Activated B cell treated with CpG ODN at 0.5 μM for 24 hours (primary cell): ENCODE measurements at regions not wholly inside any gene's neighbourhood (a gene's known extent, or its start where the extent isn't known, plus 50 kb on each side); places are given as distances from the start of the nearest gene placed in this dataset.

Experiments used
- ATAC-seq: fragments of 200-7000 bp; cut with Tn5 transposase; one replicate; pipeline ENCODE4 v1.10.0; 2021; ENCODE audit warnings: low read depth, mild to moderate bottlenecking, moderate library complexity
- CTCF ChIA-PET: fragments of 350-600 bp; sonication (Branson Sonifier 250); formaldehyde crosslinking; loops from one replicate; lab custom pipeline; 2021; ENCODE audit warnings: antibody characterized with exemption; lab: Charles Lee
- POLR2A ChIA-PET: fragments of 350-600 bp; sonication (Branson Sonifier 250); formaldehyde crosslinking; loops from one replicate; lab custom pipeline; 2021; ENCODE audit warnings: antibody characterized with exemption; lab: Charles Lee
- DNase-seq: peaks from one replicate; pipeline ENCODE4 v3.0.0; 2022
- H3K27ac Mint-ChIP-seq: one replicate; pipeline ENCODE4 v1.8.0; 2020; ENCODE audit warnings: mixed read lengths
- H3K27me3 Mint-ChIP-seq: one replicate; pipeline ENCODE4 v1.8.0; 2021; ENCODE audit warnings: mixed read lengths
- H3K36me3 Mint-ChIP-seq: one replicate; pipeline ENCODE4 v1.8.0; 2021; ENCODE audit warnings: low read depth, mixed read lengths
- H3K4me1 Mint-ChIP-seq: one replicate; pipeline ENCODE4 v1.8.0; 2021; ENCODE audit warnings: mixed read lengths
- H3K4me3 Mint-ChIP-seq: one replicate; pipeline ENCODE4 v1.8.0; 2020; ENCODE audit warnings: mild to moderate bottlenecking, mixed read lengths
- H3K9me3 Mint-ChIP-seq: one replicate; pipeline ENCODE4 v1.8.0; 2020; ENCODE audit warnings: mixed read lengths
- intact Hi-C: fragments of 100-400 bp; cut with micrococcal nuclease; formaldehyde crosslinking; loops from one replicate; pipeline ENCODE4 v1.15.1; 2024
- TF ChIP-seq, protein P1 (sequence below): fragments of 200-600 bp; IDR thresholded peaks from one replicate; pipeline ENCODE4 v1.8.0; 2022; ENCODE audit warnings: antibody characterized with exemption, mild to moderate bottlenecking

GRCh38 chr10:10917031-10917430 lies 100.6 kb upstream of the CELF2 start:
- DNase-seq: no peak
- ChIA-PET CTCF (no interaction called here), POLR2A (no interaction called here)
- ATAC-seq: no peak
- TF ChIP-seq, protein P1, sequence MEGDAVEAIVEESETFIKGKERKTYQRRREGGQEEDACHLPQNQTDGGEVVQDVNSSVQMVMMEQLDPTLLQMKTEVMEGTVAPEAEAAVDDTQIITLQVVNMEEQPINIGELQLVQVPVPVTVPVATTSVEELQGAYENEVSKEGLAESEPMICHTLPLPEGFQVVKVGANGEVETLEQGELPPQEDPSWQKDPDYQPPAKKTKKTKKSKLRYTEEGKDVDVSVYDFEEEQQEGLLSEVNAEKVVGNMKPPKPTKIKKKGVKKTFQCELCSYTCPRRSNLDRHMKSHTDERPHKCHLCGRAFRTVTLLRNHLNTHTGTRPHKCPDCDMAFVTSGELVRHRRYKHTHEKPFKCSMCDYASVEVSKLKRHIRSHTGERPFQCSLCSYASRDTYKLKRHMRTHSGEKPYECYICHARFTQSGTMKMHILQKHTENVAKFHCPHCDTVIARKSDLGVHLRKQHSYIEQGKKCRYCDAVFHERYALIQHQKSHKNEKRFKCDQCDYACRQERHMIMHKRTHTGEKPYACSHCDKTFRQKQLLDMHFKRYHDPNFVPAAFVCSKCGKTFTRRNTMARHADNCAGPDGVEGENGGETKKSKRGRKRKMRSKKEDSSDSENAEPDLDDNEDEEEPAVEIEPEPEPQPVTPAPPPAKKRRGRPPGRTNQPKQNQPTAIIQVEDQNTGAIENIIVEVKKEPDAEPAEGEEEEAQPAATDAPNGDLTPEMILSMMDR: no peak
- Mint-ChIP-seq H3K27ac (no peak overlapping the region), H3K36me3 (no peaks in the 10 kb centered on the region), H3K4me1 (no peaks in the 10 kb centered on the region), H3K27me3 (peaks cover 12% of the 10 kb centered on the region), H3K4me3 (no peak overlapping the region), H3K9me3 (no peaks in the 10 kb centered on the region)
- intact Hi-C loops: no loop called here

- ATAC-seq (no peak), DNase-seq (no peak)
- Mint-ChIP-seq H3K4me1 (no peaks in the 10 kb centered on the region), H3K36me3 (no peaks in the 10 kb centered on the region), H3K9me3 (no peaks in the 10 kb centered on the region), H3K27me3 (peaks cover 8% of the 10 kb centered on the region), H3K27ac (no peak overlapping the region), H3K4me3 (no peak overlapping the region)
- intact Hi-C loops: no loop called here
- TF ChIP-seq, protein P1: no peak
- ChIA-PET POLR2A (no interaction called here), CTCF (no interaction called here)
Measured at GRCh38 chr10:10919976-10920375, 97.7 kb upstream of the CELF2 start.

DNA sequence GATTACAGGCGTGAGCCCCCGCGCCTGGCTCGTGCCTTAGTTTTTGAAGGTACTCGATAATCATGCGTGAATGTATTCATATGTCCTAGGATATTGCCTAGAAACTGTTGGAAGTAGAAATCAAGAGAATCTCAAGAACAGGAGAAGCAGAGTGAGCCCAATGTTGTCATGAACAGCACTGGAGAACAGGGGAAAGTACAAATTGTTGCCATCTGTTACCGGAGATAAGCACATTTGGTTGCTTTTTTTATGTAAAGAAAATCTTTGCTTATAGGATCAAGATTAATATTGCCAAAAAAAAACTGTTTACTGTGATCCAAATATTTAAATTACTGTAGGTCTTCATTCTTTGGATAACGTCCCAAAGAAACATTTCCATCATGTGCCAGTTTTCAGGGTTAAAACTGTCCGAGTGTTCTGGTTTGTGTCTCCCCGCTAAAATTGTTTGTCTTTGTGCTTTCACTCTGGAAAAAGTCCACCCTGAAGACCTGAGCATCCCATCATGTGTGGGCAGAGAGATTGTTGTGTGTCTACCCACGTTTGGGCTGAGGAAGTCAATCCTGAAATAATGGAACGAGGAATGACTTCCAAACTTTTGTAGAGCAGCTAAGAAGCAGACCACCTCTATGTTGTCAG lies 95.7 kb upstream of the CELF2 start:
- Mint-ChIP-seq H3K36me3 (no peaks in the 10 kb centered on the region), H3K4me1 (no peaks in the 10 kb centered on the region), H3K4me3 (no peak overlapping the region), H3K9me3 (no peaks in the 10 kb centered on the region), H3K27ac (no peak overlapping the region), H3K27me3 (peaks cover 6% of the 10 kb centered on the region)
- CTCF ChIA-PET: no interaction called here
- DNase-seq: no peak
- TF ChIP-seq, protein P1: no peak
- intact Hi-C loops: no loop called here
- POLR2A ChIA-PET: no interaction called here
- no peak for ATAC-seq

DNA sequence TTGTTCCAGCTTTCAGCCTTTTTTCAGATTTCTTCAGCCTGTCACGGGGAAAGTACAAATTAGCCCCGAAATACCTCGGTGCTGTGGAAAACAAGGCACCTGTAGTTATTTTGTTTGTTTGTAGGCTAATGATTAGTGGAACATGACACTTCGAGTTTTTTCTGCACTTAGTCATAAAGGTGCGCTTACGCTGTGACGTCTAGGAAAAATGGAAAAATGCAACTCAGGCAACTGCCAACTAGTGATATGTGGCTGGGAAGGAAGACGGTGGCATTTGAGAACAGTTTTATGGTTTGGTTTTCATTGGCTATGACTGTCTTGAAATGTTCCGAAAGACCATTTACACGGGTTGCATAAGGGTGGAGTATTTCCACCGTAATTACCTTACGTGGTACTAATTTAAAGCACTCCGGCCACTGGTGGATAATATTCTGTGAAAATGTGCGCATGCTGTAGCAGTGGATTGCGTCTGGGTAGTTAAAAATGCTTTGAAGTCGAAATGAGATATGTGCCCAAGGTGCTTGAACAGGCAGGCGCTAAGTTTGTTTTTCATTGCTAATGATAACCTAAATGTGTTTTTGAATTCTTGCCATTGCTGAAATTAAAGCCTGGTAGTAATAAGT lies 94.5 kb upstream of the CELF2 start:
- no peak overlapping the region for H3K27ac Mint-ChIP-seq
- peaks cover 6% of the 10 kb centered on the region for H3K27me3 Mint-ChIP-seq
- no peaks in the 10 kb centered on the region for H3K4me1 Mint-ChIP-seq
- H3K9me3 Mint-ChIP-seq: no peaks in the 10 kb centered on the region
- CTCF ChIA-PET: no interaction called here
- POLR2A ChIA-PET: no interaction called here
- TF ChIP-seq, protein P1: no peak
- no peak overlapping the region for H3K4me3 Mint-ChIP-seq
- ATAC-seq (no peak), DNase-seq (no peak)
- intact Hi-C loops: no loop called here
- no peaks in the 10 kb centered on the region for H3K36me3 Mint-ChIP-seq

DNA sequence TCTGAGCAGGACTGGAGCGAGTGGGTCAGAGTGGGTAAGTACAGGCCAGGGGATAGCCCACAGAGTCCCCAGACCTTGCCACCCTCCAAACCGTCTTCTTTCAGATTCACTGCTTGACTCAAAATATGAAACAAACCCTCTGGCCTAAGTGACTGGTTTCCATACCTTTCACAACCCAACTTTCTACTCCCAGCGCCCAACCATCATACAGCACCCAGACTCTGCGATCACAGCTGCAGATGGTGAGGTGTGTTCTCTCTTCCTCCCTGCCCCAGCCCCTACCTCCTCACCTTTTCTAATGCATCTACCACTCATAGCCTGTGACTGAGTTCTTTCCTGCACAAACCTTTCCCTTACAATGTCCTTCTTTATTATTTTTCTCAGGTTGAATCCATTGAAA lies 92.0 kb upstream of the CELF2 start:
- no peak for DNase-seq
- ChIA-PET POLR2A (no interaction called here), CTCF (no interaction called here)
- H3K4me3 Mint-ChIP-seq: no peak overlapping the region
- ATAC-seq: no peak
- H3K27ac Mint-ChIP-seq: no peak overlapping the region
- no peaks in the 10 kb centered on the region for H3K36me3 Mint-ChIP-seq
- peaks cover 2% of the 10 kb centered on the region for H3K27me3 Mint-ChIP-seq
- H3K9me3 Mint-ChIP-seq: no peaks in the 10 kb centered on the region
- H3K4me1 Mint-ChIP-seq: no peaks in the 10 kb centered on the region
- intact Hi-C loops: no loop called here
- TF ChIP-seq, protein P1: no peak
